NCI-H187 (cell line): ENCODE measurements at regions not wholly inside any gene's neighbourhood (a gene's known extent, or its start where the extent isn't known, plus 50 kb on each side); places are given as distances from the start of the nearest gene placed in this dataset.

Source experiments
- DNase-seq, 2 experiments: peaks; one replicate each; lab custom pipeline; 2025; lab: John Stamatoyannopoulos, UW

DNA sequence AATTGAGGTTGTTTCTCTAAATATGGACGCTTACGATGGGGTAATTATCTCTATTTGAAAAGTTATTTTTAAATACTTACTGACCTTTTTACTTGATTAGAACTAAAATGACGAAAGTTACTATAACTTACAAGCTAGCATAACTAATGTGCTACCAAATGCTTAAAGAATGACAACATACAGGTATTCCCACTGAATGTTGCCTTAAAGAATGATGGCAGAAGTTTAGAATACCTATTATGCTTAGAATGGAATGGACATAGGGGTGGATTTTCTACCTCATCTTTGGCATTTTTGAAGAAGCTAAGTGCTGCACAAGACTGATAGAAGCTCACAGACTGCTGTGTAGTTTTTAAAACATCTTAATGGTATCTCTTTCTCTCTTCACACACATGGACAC, 284.8 kb downstream of the THBS2 start:
- no peak for DNase-seq

GRCh38 chr6:168968228-168968627, 285.4 kb downstream of the THBS2 start:
- peak in 1 of 2 experiments; percentile 19 for DNase-seq

DNA sequence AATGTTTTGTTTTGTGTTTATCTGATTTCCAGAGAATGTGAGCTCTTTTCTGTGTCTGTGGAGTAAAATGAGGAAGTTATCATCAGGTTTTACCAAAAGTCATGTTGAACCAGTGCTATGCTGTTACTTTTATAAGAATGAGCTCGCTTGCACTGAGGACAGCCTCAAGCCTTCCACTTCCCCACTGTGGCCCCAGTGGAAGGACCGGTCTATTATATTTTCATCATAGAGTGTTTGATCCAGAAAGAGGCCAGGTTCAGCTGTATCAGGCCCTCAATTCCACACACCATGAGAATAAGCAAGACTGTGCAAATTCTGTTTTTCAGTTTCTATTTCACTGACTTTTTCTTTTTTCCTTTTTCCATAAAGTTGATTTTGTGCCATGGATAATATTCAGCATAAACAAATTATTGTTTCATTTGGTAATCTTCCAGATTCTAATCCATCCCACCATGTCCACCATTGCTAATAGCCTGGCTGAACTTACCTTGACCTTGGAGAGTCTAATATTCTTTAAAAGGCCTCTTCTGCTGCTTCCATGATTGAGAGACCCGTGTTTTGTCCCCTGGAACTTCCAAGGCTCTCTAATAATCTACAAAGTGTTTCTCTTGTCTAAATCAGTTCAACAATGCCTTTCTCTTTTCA, 286.2 kb downstream of the THBS2 start:
- DNase-seq = no peak

DNA sequence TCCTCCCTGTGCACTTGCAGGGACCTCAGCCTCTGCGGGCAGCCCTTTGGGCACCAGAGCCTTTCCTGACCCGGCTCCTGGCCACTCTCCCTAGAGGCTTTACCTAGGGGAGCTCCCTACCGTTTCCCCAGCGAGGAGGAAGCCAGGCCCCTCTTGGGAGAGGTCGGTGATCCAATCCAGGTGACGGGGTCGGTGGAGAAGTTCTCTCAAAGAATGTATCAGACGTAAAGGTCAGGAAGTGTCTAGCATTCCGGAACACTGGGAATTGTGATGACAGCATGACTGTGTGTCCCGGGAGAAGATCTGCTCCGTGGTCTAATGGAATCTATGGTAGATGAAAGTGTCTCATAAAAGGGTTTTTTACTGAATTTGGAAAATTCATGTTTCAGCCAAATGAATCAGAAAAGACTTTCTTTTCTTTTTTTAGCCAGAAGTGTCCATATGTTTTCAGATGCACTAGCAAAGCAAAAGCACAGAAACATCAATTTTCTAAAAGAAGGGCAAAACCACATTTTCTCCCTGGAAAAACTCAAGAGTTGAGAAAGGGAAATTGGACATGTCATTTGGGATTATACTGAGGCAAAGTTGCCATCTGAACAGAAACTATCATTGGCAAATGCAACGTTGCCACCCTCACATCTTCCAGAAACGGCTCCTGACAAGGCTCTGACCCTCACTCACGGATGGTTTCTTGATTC, 289.4 kb downstream of the THBS2 start:
- DNase-seq = no peak

DNA sequence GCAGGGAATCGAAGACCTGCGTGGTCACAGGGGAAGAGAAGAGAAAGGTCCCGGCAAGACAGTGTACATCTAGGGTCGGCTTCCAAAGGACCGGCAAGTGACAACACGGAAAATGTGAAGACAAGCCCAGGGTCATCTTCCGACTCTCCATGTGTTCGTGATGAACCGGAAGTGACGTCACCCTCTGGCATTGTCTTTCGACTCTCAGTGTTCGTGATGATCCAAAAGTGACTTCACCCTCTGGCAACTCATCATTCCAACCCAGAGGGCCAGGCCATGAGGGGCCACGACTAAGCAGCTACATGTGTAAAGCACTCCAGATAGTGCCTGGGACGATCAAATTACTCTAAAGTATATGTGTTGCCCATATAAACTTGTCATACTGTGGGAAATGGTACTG, 290.8 kb downstream of the THBS2 start:
- no peak for DNase-seq

GRCh38 chr6:168961264-168961656, 292.4 kb downstream of the THBS2 start:
- no peak for DNase-seq

DNA sequence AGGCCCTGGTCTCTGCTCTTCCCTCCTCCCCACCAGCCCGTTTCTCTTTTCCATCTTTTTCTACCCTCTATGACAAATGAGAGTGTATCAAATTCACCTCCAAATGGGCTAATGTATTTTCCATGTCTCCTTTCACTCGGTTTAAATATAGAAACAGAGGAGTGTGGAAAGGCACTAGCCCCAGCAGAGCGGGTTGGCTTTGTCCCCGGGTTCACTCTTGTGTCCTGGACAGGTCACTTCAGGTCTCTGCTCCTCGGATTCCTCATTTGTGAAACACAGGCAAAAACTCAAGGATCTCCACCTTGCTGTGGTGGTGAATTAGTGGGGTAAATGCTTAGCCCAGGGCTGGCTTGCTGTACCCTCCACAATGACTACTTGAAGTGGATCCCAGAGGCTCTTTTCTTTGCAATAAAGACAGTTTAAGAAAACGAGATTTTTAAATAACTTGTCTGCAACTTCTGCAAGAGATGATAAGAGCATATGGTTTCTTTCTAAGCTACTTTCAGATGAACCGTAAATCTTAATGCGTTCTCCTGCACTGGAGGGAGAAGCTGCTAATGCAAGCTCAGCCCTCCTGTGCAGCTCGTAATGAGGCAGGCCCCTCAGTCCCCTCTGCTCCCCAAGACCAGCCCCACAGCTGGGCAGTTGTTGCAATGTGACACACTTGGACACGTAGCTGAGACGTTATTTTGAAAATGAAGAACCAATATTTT, 292.9 kb downstream of the THBS2 start:
- DNase-seq = no peak

DNA sequence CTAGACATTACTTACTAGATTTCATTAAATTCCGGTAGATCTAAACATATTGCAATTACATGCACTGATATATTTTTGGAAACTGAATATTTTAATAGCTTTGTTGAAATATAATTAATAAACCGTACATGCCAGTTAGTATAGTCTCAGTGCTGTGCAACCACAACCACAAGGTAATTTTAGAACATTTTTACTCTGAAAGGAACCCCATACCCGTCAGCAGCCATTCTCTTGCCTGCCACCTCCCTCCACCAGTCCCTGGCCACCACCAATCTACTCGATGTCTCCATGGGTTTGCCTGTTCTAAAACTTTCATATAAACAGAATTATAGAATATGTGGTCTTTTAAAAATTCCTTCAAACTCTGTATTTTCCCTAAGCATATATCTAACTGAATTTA, 293.9 kb downstream of the THBS2 start:
- no peak for DNase-seq

- peak; percentile 10 to 11 for DNase-seq
Measured at GRCh38 chr6:168956884-168957730, 296.5 kb downstream of the THBS2 start.

DNA sequence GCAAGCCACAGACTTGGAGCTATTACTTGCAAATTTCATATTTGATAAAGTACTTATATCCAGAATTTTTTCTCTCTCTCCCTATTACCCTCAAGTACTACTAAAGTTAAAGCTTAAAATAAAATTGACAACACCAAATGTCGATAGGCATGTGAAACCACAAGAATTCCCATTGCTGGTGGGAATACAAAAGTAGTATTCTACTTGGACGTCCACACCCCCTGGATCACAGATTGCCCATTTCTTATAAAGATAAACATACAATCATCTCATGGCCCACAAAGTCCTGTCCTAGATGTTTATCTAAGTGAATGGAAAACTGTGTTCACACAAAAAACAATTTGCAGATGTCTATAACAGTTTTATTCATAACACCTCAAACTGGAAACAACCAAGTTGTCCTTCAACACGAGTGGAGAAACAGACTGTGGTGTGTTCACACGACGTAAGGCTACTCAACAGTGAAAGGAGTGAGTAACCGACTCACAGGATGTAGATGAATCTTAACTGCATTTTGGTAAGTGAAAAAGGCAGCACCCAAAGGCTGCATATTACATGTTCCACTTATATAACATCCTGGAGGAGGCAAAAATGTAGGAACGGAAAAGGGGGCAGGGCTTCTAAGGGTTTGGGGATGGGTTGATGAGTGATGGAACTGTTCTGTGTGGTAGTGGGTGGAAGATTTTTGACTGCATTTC, 297.4 kb downstream of the THBS2 start:
- DNase-seq = no peak

- no peak for DNase-seq
Measured at GRCh38 chr6:168953461-168953860, 300.2 kb downstream of the THBS2 start.

- no peak for DNase-seq
Measured at GRCh38 chr6:168951217-168951616, 302.4 kb downstream of the THBS2 start.

DNA sequence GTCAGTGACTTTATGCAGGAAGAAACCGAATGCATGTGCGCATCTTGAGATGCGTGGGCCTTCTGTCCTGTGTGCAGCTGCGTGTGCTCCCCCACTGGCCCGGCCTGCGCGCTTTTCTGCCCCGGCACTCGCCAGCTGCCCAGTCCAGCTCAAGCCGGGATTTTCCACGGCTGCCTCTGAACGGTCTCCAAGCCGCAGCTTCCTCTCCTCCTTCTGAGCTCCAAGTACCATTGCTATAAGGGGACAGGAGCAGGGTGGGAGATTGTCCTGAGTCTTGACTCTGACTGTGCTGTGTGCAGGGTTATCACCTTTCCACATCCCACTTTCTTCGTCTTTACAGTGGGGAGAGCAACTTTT, 302.8 kb downstream of the THBS2 start:
- DNase-seq = no peak

GRCh38 chr6:168949981-168950857, 303.4 kb downstream of the THBS2 start:
- DNase-seq = no peak

DNA sequence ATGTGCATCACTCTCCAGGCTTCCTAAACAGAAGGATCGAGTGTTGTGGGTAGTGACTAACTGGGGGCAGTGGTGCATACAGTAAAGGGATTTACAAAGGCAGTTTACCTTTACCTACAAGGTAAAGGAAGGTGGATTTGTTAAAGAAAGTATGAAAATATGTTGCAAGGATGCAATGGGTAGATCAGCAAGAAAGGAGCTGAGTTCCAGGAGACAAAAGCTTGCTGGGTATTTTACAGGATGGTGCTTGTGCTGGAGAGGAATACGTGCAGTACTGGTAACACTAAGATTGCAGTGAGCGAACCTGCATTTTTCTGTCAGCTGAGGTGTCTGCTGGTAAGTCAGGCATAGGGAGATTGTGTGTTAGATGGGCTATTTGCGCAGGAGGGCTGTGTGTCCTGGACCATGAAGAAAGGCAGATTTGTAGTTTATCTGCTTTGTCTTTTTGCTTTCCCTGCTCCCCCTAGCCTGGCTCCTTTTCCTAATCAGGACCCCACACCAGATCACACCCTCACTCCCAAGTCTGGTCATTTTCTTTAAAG, 304.6 kb downstream of the THBS2 start:
- DNase-seq = no peak

GRCh38 chr6:168948002-168948401, 305.6 kb downstream of the THBS2 start:
- no peak for DNase-seq

GRCh38 chr6:168943231-168943905, 310.3 kb downstream of the THBS2 start:
- no peak for DNase-seq

GRCh38 chr6:168942646-168943045, 311.0 kb downstream of the THBS2 start:
- DNase-seq = no peak

GRCh38 chr6:168941036-168941435, 312.6 kb downstream of the THBS2 start:
- DNase-seq = no peak

DNA sequence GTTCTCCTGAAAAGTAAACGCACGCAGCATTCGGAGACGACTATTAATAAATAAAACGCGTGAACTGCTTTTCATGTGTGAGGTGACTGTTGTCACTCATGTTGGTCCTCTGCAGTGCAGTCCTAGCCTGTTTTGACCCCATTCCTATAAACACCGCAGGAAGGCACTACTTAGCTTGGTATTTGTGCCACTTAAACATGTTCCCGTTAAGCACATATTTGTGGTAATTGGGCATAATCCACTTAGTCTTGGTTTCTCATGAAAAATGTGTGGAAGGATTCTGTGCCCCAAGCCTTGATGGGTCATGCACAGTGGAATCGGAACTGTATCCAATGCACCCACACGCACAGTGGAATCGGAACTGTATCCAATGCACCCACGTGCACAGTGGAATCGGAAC, 313.9 kb downstream of the THBS2 start:
- DNase-seq = no peak
